ENCODE measurements at regions not wholly inside any gene's neighbourhood (a gene's known extent, or its start where the extent isn't known, plus 50 kb on each side); places are given as distances from the start of the nearest gene placed in this dataset.
"Not testable (repeated sequence)": the region's sequence is repeated elsewhere in the genome, so short reads cannot be mapped to it uniquely, and the experiment has no call there.

- peak; percentile 5 for DNase-seq
- WGBS (ENCODE audit: extremely low coverage, insufficient coverage, low lambda C conversion rate) = no CpG with 5 or more reads among the region's 7 CpGs
- H3K27me3 ChIP-seq (ENCODE audit: insufficient read depth, low read length, poor library complexity) = not testable (repeated sequence)
These were observed 524.2 kb downstream of the CWH43 start for GRCh38 chr4:49510238-49510637.

GRCh38 chr4:49511353-49511752 lies 525.3 kb downstream of the CWH43 start:
- H4K5ac ChIP-seq (ENCODE audit: low read length); H3K27me3 ChIP-seq (ENCODE audit: insufficient read depth, low read length, poor library complexity); H3K4me2 ChIP-seq (ENCODE audit: low read length); H3K4me3 ChIP-seq (ENCODE audit: low read length); H3K36me3 ChIP-seq (ENCODE audit: control insufficient read depth, insufficient read depth, low read length); H2BK5ac ChIP-seq (ENCODE audit: low read length); H3K18ac ChIP-seq (ENCODE audit: low read length); H3K56ac ChIP-seq (ENCODE audit: low read length); H2BK15ac ChIP-seq (replicated peaks; ENCODE audit: low read depth); H3K4me1 ChIP-seq (ENCODE audit: control insufficient read depth, low read depth, low read length); H3K79me2 ChIP-seq (ENCODE audit: control insufficient read depth, insufficient read depth, low read length); H3K23ac ChIP-seq (ENCODE audit: low read length); H3K27ac ChIP-seq (ENCODE audit: low read depth, low read length); H3K4ac ChIP-seq (ENCODE audit: low read depth, low read length); H3K9ac ChIP-seq (ENCODE audit: low read length); H2BK120ac ChIP-seq (ENCODE audit: low read depth, low read length); H2AK5ac ChIP-seq (ENCODE audit: low read length); H4K8ac ChIP-seq (ENCODE audit: low read depth, low read length); H3K79me1 ChIP-seq (ENCODE audit: low read length): not testable (repeated sequence)
- no CpG with 5 or more reads among the region's 10 CpGs for WGBS (ENCODE audit: extremely low coverage, insufficient coverage, low lambda C conversion rate)
- DNase-seq = peak; percentile 10

More at GRCh38 chr4:49510238-49510637, 524.2 kb downstream of the CWH43 start:
- H4K8ac ChIP-seq (ENCODE audit: low read depth, low read length); H3K4ac ChIP-seq (ENCODE audit: low read depth, low read length); H3K4me1 ChIP-seq (ENCODE audit: control insufficient read depth, low read depth, low read length); H3K36me3 ChIP-seq (ENCODE audit: control insufficient read depth, insufficient read depth, low read length); H3K4me2 ChIP-seq (ENCODE audit: low read length); H3K18ac ChIP-seq (ENCODE audit: low read length); H2BK15ac ChIP-seq (replicated peaks; ENCODE audit: low read depth); H2BK5ac ChIP-seq (ENCODE audit: low read length); H3K79me2 ChIP-seq (ENCODE audit: control insufficient read depth, insufficient read depth, low read length); H3K23ac ChIP-seq (ENCODE audit: low read length); H2AK5ac ChIP-seq (ENCODE audit: low read length); H3K79me1 ChIP-seq (ENCODE audit: low read length); H4K5ac ChIP-seq (ENCODE audit: low read length); H3K27ac ChIP-seq (ENCODE audit: low read depth, low read length); H3K9ac ChIP-seq (ENCODE audit: low read length); H3K56ac ChIP-seq (ENCODE audit: low read length); H2BK120ac ChIP-seq (ENCODE audit: low read depth, low read length): not testable (repeated sequence)
- peak overlapping the region; percentile 9 for H3K4me3 ChIP-seq (ENCODE audit: low read length)

DNA sequence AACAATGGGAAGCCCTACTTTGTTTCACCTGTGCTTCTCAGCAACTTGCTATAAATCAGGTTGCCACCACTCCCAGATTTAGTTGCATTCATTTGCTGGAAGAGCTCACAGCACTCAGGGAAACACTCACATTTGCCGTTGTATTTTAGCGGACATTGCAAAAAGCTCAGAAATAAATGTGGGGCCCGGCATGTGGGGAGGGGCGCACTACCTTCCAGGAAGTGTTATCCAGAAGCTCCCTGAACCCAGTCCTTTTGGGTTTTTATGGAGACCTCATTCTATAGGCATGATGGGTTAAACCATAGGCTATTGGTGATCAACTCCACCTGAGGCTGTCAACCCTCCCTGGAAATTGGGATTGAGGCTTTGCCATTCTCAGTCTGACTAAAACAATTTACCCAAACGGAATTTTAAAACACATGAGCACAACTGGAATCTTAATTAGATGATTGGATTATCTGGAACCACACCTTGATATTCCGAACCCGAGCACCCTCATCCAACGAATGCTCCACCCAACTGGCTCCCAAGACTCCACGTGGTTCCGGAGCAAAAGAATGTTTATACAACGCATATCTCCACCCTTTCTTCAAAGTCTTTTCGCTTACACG lies 525.9 kb downstream of the CWH43 start:
- not testable (repeated sequence) for H3K4ac ChIP-seq (ENCODE audit: low read depth, low read length); H3K79me2 ChIP-seq (ENCODE audit: control insufficient read depth, insufficient read depth, low read length); H4K5ac ChIP-seq (ENCODE audit: low read length); H3K18ac ChIP-seq (ENCODE audit: low read length); H4K8ac ChIP-seq (ENCODE audit: low read depth, low read length); H2BK15ac ChIP-seq (replicated peaks; ENCODE audit: low read depth); H3K9ac ChIP-seq (ENCODE audit: low read length); H3K27me3 ChIP-seq (ENCODE audit: insufficient read depth, low read length, poor library complexity); H3K56ac ChIP-seq (ENCODE audit: low read length); H2AK5ac ChIP-seq (ENCODE audit: low read length); H3K36me3 ChIP-seq (ENCODE audit: control insufficient read depth, insufficient read depth, low read length); H2BK120ac ChIP-seq (ENCODE audit: low read depth, low read length); H2BK5ac ChIP-seq (ENCODE audit: low read length); H3K4me2 ChIP-seq (ENCODE audit: low read length); H3K27ac ChIP-seq (ENCODE audit: low read depth, low read length); H3K23ac ChIP-seq (ENCODE audit: low read length); H3K4me1 ChIP-seq (ENCODE audit: control insufficient read depth, low read depth, low read length); H3K79me1 ChIP-seq (ENCODE audit: low read length)
- DNase-seq = peak; percentile 18
- no CpG with 5 or more reads among the region's 13 CpGs for WGBS (ENCODE audit: extremely low coverage, insufficient coverage, low lambda C conversion rate)
- H3K4me3 ChIP-seq (ENCODE audit: low read length) = peak overlapping the region; percentile 0

DNA sequence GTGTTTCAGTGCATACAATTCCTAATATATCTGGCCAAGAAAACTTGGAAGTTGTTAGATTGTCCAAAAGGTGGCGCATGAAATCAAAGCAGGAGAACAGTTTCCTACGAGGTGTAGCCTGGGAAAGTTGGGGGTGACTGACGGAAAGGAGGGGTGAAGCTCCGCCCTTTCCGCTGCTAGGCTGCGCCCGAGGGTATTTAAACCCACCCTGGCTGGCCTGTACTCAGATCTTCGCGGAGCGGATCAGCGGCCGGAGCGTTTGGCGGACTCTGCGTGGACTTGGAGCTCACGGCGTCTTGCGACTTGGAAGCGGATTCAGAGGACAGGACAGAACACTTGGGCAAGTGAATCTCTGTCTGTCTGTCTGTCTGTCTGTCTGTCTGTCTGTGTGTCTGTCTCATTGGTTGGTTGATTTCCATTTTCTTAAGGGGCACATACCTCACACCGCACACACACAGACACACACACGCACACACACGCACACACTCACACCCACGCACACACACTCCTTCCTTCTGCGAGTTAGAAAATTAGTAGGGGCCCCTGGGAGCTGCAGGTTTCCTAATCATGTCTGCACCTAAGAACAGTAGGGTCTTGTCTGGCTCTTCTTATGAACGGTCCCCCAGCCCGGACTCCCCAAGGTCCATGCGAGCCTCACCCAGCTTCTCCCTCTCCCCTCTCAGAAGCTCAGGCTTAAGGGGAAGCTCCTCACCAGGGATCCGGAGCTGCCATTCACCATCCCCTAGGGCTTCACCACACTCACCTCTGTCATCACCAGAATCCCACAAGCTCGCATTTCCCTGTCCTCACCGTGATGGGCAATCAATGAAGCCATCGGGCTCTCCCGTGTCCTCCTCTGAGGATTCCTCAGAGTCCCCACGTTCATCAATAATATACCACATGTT lies 526.8 kb downstream of the CWH43 start:
- H3K56ac ChIP-seq (ENCODE audit: low read length); H3K79me2 ChIP-seq (ENCODE audit: control insufficient read depth, insufficient read depth, low read length); H3K4me2 ChIP-seq (ENCODE audit: low read length); H2BK120ac ChIP-seq (ENCODE audit: low read depth, low read length); H3K79me1 ChIP-seq (ENCODE audit: low read length); H3K9ac ChIP-seq (ENCODE audit: low read length); H3K23ac ChIP-seq (ENCODE audit: low read length); H2BK15ac ChIP-seq (replicated peaks; ENCODE audit: low read depth); H3K4me1 ChIP-seq (ENCODE audit: control insufficient read depth, low read depth, low read length); H2AK5ac ChIP-seq (ENCODE audit: low read length); H3K18ac ChIP-seq (ENCODE audit: low read length); H3K27ac ChIP-seq (ENCODE audit: low read depth, low read length); H3K27me3 ChIP-seq (ENCODE audit: insufficient read depth, low read length, poor library complexity); H4K8ac ChIP-seq (ENCODE audit: low read depth, low read length); H2BK5ac ChIP-seq (ENCODE audit: low read length); H4K5ac ChIP-seq (ENCODE audit: low read length); H3K4ac ChIP-seq (ENCODE audit: low read depth, low read length); H3K36me3 ChIP-seq (ENCODE audit: control insufficient read depth, insufficient read depth, low read length): not testable (repeated sequence)
- peak overlapping the region; percentile 1 for H3K4me3 ChIP-seq (ENCODE audit: low read length)
- no CpG with 5 or more reads among the region's 33 CpGs for WGBS (ENCODE audit: extremely low coverage, insufficient coverage, low lambda C conversion rate)
- DNase-seq = peak; percentile 2

GRCh38 chr4:49513546-49514115 lies 527.6 kb downstream of the CWH43 start:
- not testable (repeated sequence) for H3K23ac ChIP-seq (ENCODE audit: low read length); H3K79me2 ChIP-seq (ENCODE audit: control insufficient read depth, insufficient read depth, low read length); H3K56ac ChIP-seq (ENCODE audit: low read length); H3K79me1 ChIP-seq (ENCODE audit: low read length); H3K9ac ChIP-seq (ENCODE audit: low read length); H2BK120ac ChIP-seq (ENCODE audit: low read depth, low read length); H2BK5ac ChIP-seq (ENCODE audit: low read length); H4K5ac ChIP-seq (ENCODE audit: low read length); H2BK15ac ChIP-seq (replicated peaks; ENCODE audit: low read depth); H3K36me3 ChIP-seq (ENCODE audit: control insufficient read depth, insufficient read depth, low read length); H3K4ac ChIP-seq (ENCODE audit: low read depth, low read length); H4K8ac ChIP-seq (ENCODE audit: low read depth, low read length); H3K4me2 ChIP-seq (ENCODE audit: low read length); H3K18ac ChIP-seq (ENCODE audit: low read length); H3K27ac ChIP-seq (ENCODE audit: low read depth, low read length); H3K4me1 ChIP-seq (ENCODE audit: control insufficient read depth, low read depth, low read length); H3K27me3 ChIP-seq (ENCODE audit: insufficient read depth, low read length, poor library complexity); H2AK5ac ChIP-seq (ENCODE audit: low read length); H3K4me3 ChIP-seq (ENCODE audit: low read length)
- no CpG with 5 or more reads among the region's 11 CpGs for WGBS (ENCODE audit: extremely low coverage, insufficient coverage, low lambda C conversion rate)
- DNase-seq = peak; percentile 0
